H1 (cell line): ENCODE measurements at regions not wholly inside any gene's neighbourhood (a gene's known extent, or its start where the extent isn't known, plus 50 kb on each side); places are given as distances from the start of the nearest gene placed in this dataset.
A peak's percentile ranks its signal among the peaks of the same experiment; 100 is the strongest.

Experiments
- CTCF ChIA-PET: fragments of 300-600 bp; sonication (Branson Sonifier 250); formaldehyde crosslinking; loops from one replicate; lab custom pipeline; 2021; ENCODE audit not compliant: partially characterized antibody; lab: Charles Lee
- POLR2A ChIA-PET: fragments of 300-600 bp; sonication (Branson Sonifier 250); formaldehyde crosslinking; loops from one replicate; lab custom pipeline; 2021; ENCODE audit warnings: inconsistent platforms; ENCODE audit not compliant: partially characterized antibody; lab: Charles Lee
- DNase-seq, 2 experiments: peaks; one replicate each; pipeline versions ENCODE4 v3.0.0 to v3.0.0-alpha.2; 2010 to 2022; ENCODE audit warnings: low spot score in 2 of 2, low read depth in 1 of 2, mixed read lengths in 1 of 2
- FAIRE-seq: peaks from 2 replicates; lab custom pipeline; 2011; peaks lifted over from hg19 to GRCh38; lab: Jason Lieb, UNC
- H2AFZ ChIP-seq: 2 replicates; pipeline ENCODE4 v1.8.1; 2012; ENCODE audit warnings: low read length, inconsistent platforms
- H2AK5ac ChIP-seq: 2 replicates; pipeline ENCODE4 v1.6.1; 2013; ENCODE audit warnings: low read depth, low read length
- H2BK120ac ChIP-seq: replicated peaks from 2 replicates; pipeline ENCODE3; 2013; ENCODE audit warnings: low read depth, low read length, inconsistent platforms
- H2BK12ac ChIP-seq: 2 replicates; pipeline ENCODE4 v1.6.1; 2013; ENCODE audit warnings: low read depth, low read length
- H2BK15ac ChIP-seq: 2 replicates; pipeline ENCODE4 v1.6.1; 2013; ENCODE audit warnings: low read length
- H2BK20ac ChIP-seq: 2 replicates; pipeline ENCODE4 v1.6.1; 2013; ENCODE audit warnings: low read length
- H2BK5ac ChIP-seq: 2 replicates; pipeline ENCODE4 v1.6.1; 2013; ENCODE audit warnings: low read depth, low read length
- H3K14ac ChIP-seq: 2 replicates; pipeline ENCODE4 v1.6.1; 2013; ENCODE audit warnings: inconsistent platforms; ENCODE audit not compliant: insufficient read length
- H3K18ac ChIP-seq: 2 replicates; pipeline ENCODE4 v1.6.1; 2013; ENCODE audit warnings: low read length; ENCODE audit errors: extremely low read depth
- H3K23ac ChIP-seq: 2 replicates; pipeline ENCODE4 v1.6.1; 2013; ENCODE audit warnings: inconsistent platforms; ENCODE audit not compliant: insufficient read length
- H3K23me2 ChIP-seq: 2 replicates; pipeline ENCODE4 v1.6.1; 2013; ENCODE audit warnings: low read depth, low read length
- H3K27ac ChIP-seq: 2 replicates; pipeline ENCODE4 v1.6.1; 2011; ENCODE audit warnings: low read depth, low read length, inconsistent platforms
- H3K27me3 ChIP-seq, 4 experiments: replicated peaks in 1 of 4; 1 replicate in 1 of 4; 2 replicates in 3 of 4; pipeline versions ENCODE4 v1.6.1 to v1.8.1; 2011 to 2013; ENCODE audit warnings: low read length in 3 of 4, mild to moderate bottlenecking in 3 of 4, inconsistent platforms in 2 of 4, mixed read lengths in 2 of 4, moderate library complexity in 1 of 4; ENCODE audit not compliant: control insufficient read depth in 3 of 4, insufficient read depth in 3 of 4; ENCODE audit errors: extremely low read depth in 1 of 4
- H3K36me3 ChIP-seq, 4 experiments: 2 replicates each; pipeline versions ENCODE4 v1.6.1 to v1.8.1; 2011 to 2013; ENCODE audit warnings: mild to moderate bottlenecking in 4 of 4, low read length in 3 of 4, moderate library complexity in 2 of 4, control low read depth in 1 of 4, inconsistent platforms in 1 of 4; ENCODE audit not compliant: insufficient read depth in 4 of 4, control insufficient read depth in 2 of 4
- H3K4ac ChIP-seq: replicated peaks from 2 replicates; pipeline ENCODE3; 2013; ENCODE audit warnings: low read length, low read depth, mixed read lengths, inconsistent platforms; ENCODE audit not compliant: insufficient read length
- H3K4me1 ChIP-seq, 4 experiments: replicated peaks in 1 of 4; 1 replicate in 1 of 4; 2 replicates in 3 of 4; pipeline versions ENCODE4 v1.6.1 to v1.8.1; 2011 to 2013; ENCODE audit warnings: low read length in 3 of 4, inconsistent platforms in 2 of 4, mixed read lengths in 1 of 4; ENCODE audit not compliant: insufficient read depth in 4 of 4, control insufficient read depth in 3 of 4
- H3K4me2 ChIP-seq, 2 experiments: 2 replicates each; pipeline versions ENCODE4 v1.6.1 to v1.8.1; 2011 to 2013; ENCODE audit warnings: low read depth in 2 of 2, low read length in 2 of 2, control low read depth in 1 of 2, inconsistent platforms in 1 of 2, mild to moderate bottlenecking in 1 of 2; ENCODE audit not compliant: insufficient read depth in 1 of 2
- H3K4me3 ChIP-seq, 4 experiments: fragments of 200-600, 300-600 bp in 1 of 4; sonication (generic), shearing (Covaris generic), sonication (Bioruptor Twin) in 1 of 4; 2 replicates each; pipeline versions ENCODE4 v1.5.1 to v1.8.1; 2011 to 2016; ENCODE audit warnings: low read length in 4 of 4, low read depth in 3 of 4, control low read depth in 2 of 4, inconsistent platforms in 2 of 4, mild to moderate bottlenecking in 2 of 4, mixed read lengths in 1 of 4, moderate library complexity in 1 of 4; ENCODE audit not compliant: insufficient read depth in 2 of 4; ENCODE audit errors: extremely low read depth in 1 of 4
- H3K56ac ChIP-seq: replicated peaks from 2 replicates; pipeline ENCODE3; 2013; ENCODE audit warnings: low read depth, mild to moderate bottlenecking, mixed read lengths, low read length, inconsistent platforms; ENCODE audit not compliant: insufficient read length
- H3K79me1 ChIP-seq: 2 replicates; pipeline ENCODE4 v1.6.1; 2013; ENCODE audit warnings: low read depth, low read length, control low read depth
- H3K79me2 ChIP-seq, 2 experiments: 2 replicates each; pipeline versions ENCODE4 v1.6.1 to v1.8.1; 2012 to 2013; ENCODE audit warnings: low read length in 2 of 2, mild to moderate bottlenecking in 2 of 2, inconsistent platforms in 1 of 2; ENCODE audit not compliant: insufficient read depth in 2 of 2, control insufficient read depth in 1 of 2
- H3K9ac ChIP-seq, 4 experiments: replicated peaks in 1 of 4; 1 replicate in 1 of 4; 2 replicates in 3 of 4; pipeline versions ENCODE4 v1.6.1 to v1.8.1; 2011 to 2013; ENCODE audit warnings: low read depth in 3 of 4, low read length in 3 of 4, control low read depth in 2 of 4, mild to moderate bottlenecking in 2 of 4, moderate library complexity in 2 of 4, inconsistent platforms in 1 of 4; ENCODE audit errors: extremely low read depth in 1 of 4
- H3K9me3 ChIP-seq, 2 experiments: 2 replicates each; pipeline versions ENCODE4 v1.6.1 to v1.8.1; 2012 to 2013; ENCODE audit warnings: mild to moderate bottlenecking in 2 of 2, moderate library complexity in 2 of 2, control low read depth in 1 of 2, inconsistent platforms in 1 of 2, low read depth in 1 of 2, low read length in 1 of 2, mixed read lengths in 1 of 2; ENCODE audit not compliant: insufficient read depth in 2 of 2
- H4K20me1 ChIP-seq, 2 experiments: replicated peaks in 1 of 2; 2 replicates each; pipeline versions ENCODE3 to v1.8.1; 2011 to 2013; ENCODE audit warnings: inconsistent platforms in 2 of 2, low read length in 2 of 2, mild to moderate bottlenecking in 1 of 2; ENCODE audit not compliant: insufficient read depth in 2 of 2, control insufficient read depth in 1 of 2
- H4K5ac ChIP-seq: 2 replicates; pipeline ENCODE4 v1.6.1; 2013; ENCODE audit warnings: low read length, low read depth, mixed read lengths, inconsistent platforms; ENCODE audit not compliant: insufficient read length
- H4K8ac ChIP-seq: 2 replicates; pipeline ENCODE4 v1.8.0; 2013; ENCODE audit warnings: mild to moderate bottlenecking, moderate library complexity, low read length, inconsistent platforms; ENCODE audit not compliant: insufficient read depth; ENCODE audit errors: extremely low read depth
- H4K91ac ChIP-seq: replicated peaks from 2 replicates; pipeline ENCODE3; 2013; ENCODE audit warnings: low read length, mixed read lengths, inconsistent platforms; ENCODE audit not compliant: insufficient read length
- HDAC2 ChIP-seq, 2 experiments: fragments of 300-600 bp in 1 of 2; sonication (generic) in 1 of 2; IDR thresholded peaks; 2 replicates each; pipeline ENCODE4 v1.6.1; 2011 to 2012; ENCODE audit warnings: low read depth in 2 of 2, low read length in 2 of 2, mild to moderate bottlenecking in 2 of 2, moderate library complexity in 2 of 2, borderline replicate concordance in 1 of 2, inconsistent platforms in 1 of 2
- KDM1A ChIP-seq: fragments of 200-600, 300-600 bp; sonication (generic); IDR thresholded peaks from 2 replicates; pipeline ENCODE4 v1.7.1; 2016; ENCODE audit warnings: mild to moderate bottlenecking, low read length, borderline replicate concordance
- RAD21 ChIP-seq, 2 experiments: IDR thresholded peaks in 1 of 2; conservative IDR thresholded peaks in 1 of 2; 2 replicates each; pipeline ENCODE4 v1.6.1; 2011; ENCODE audit warnings: low read depth in 2 of 2, low read length in 2 of 2, improper control_type of control experiment in 1 of 2, inconsistent platforms in 1 of 2, mild to moderate bottlenecking in 1 of 2, moderate library complexity in 1 of 2
- SP1 ChIP-seq: IDR thresholded peaks from 2 replicates; pipeline ENCODE4 v1.6.1; 2011; ENCODE audit warnings: low read depth, low read length
- WGBS, 2 experiments: shearing (Covaris generic) in 1 of 2; methylation state at CpG; one replicate each; pipeline versions ENCODE4 v1.1.6 to v1.1.7; 2013 to 2015; ENCODE audit warnings: low lambda C conversion rate in 2 of 2, mixed read lengths in 2 of 2, inconsistent platforms in 1 of 2, low coverage in 1 of 2, missing lambda C conversion rate in 1 of 2; ENCODE audit not compliant: insufficient replicate concordance in 2 of 2, insufficient coverage in 1 of 2, insufficient read length in 1 of 2; ENCODE audit errors: extremely low coverage in 1 of 2, missing lambda C conversion rate in 1 of 2; 5-methylcytosine and 5-hydroxymethylcytosine counted together

DNA sequence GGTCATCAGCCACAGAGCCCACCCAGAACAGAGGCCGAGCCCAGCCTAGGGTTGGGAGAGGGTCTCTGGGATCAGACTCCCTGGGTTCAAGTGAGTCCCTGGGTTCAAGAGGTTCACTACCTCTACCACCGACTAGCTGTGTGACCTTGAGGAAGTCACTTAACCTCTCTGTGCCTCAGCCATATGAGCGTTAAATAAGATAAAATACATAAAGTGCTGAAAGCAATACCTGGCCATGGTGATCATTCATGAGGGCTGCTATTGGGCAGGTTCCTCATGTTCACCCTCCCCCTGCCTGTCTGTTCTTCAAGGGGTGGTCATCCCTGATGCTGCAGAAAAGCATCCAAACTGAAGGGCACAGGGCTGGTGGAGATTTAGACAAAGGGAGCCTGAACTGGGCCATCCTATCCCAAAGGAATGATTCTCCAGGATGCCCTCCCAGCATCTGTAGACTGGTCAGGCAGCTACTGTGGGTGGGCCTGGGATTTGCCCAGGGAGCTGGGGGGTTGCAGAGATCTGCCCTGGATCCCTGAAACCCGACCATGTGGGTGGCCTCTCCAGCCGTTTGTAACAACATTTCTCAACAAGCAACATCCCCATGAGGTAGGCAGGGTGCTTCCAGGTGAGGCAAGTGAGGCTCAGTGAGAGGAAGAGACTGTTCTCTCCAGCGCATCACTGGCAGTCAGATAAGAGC is 196.6 kb downstream of the MATN1 start:
- no peak overlapping the region for H3K4ac ChIP-seq
- H3K9ac ChIP-seq = no peak overlapping the region
- DNase-seq = no peak
- H3K27ac ChIP-seq = no peak overlapping the region; the same call in 1 of the 2 replicates
- ChIA-PET CTCF (no interaction called here), POLR2A (interaction anchor here (1.4 kb wide), 1 partner anchor 14 kb away, joined by 3 read pairs; no protein-coding TSS in a partner anchor)
- no peaks in the 10 kb centered on the region for H3K23me2 ChIP-seq
- H4K8ac ChIP-seq = no peak overlapping the region
- H3K79me1 ChIP-seq = no peaks in the 10 kb centered on the region
- TF ChIP-seq SP1 (no peak), HDAC2 (IDR thresholded peaks at IDR 0.05; ENCODE audit: borderline replicate concordance in 1 of 2, low read depth in 2 of 2, low read length in 2 of 2) (0 out of 4 replicates have a peak, but pooled peaks of 1 of the 2 experiments have one; percentile 32), KDM1A (peak; percentile 86; the same call in 1 of the 2 replicates), RAD21 (IDR thresholded peaks at IDR 0.05 in 1 of 2, conservative IDR thresholded peaks at IDR 0.05 in 1 of 2; ENCODE audit: low read depth in 2 of 2, low read length in 2 of 2) (no peak)
- peaks cover 0 to 8% (median 0%) of the 10 kb centered on the region in 4 experiments; a peak in 2 of 7 replicates for H3K4me1 ChIP-seq
- no peak overlapping the region for H2BK15ac ChIP-seq
- H3K4me2 ChIP-seq = no peak overlapping the region
- H3K14ac ChIP-seq = no peak overlapping the region
- no peak overlapping the region for H3K4me3 ChIP-seq
- no peaks in the 10 kb centered on the region for H3K9me3 ChIP-seq
- no peaks in the 10 kb centered on the region for H4K20me1 ChIP-seq
- no peak overlapping the region for H4K5ac ChIP-seq
- H2AK5ac ChIP-seq = no peak overlapping the region
- H3K18ac ChIP-seq = no peak overlapping the region
- H3K36me3 ChIP-seq = no peaks in the 10 kb centered on the region
- no peak overlapping the region for H2BK12ac ChIP-seq
- no peak overlapping the region for H2BK120ac ChIP-seq
- WGBS, 2 experiments = 65% methylated on average over 4 of the region's 6 CpGs; no CpG with 5 or more reads in 1 of the 2 experiments
- H4K91ac ChIP-seq = no peak overlapping the region
- H2BK5ac ChIP-seq = no peak overlapping the region
- H3K23ac ChIP-seq = no peak overlapping the region
- no peak for FAIRE-seq
- no peaks in the 10 kb centered on the region for H3K79me2 ChIP-seq
- H3K56ac ChIP-seq = no peak overlapping the region
- no peak overlapping the region for H2BK20ac ChIP-seq
- H3K27me3 ChIP-seq = no peaks in the 10 kb centered on the region
- 0 out of 2 replicates have a peak overlapping the region, but pooled peaks have one; percentile 49 for H2AFZ ChIP-seq
